GM23338 (cell line): ENCODE measurements at regions not wholly inside any gene's neighbourhood (a gene's known extent, or its start where the extent isn't known, plus 50 kb on each side); places are given as distances from the start of the nearest gene placed in this dataset.

Experiments
- CREB1 ChIP-seq: fragments of 250-450 bp; sonication (Bioruptor Pico); IDR thresholded peaks from 2 replicates; pipeline ENCODE4 v1.5.0; 2020; ENCODE audit warnings: low read depth, mild to moderate bottlenecking, moderate library complexity
- CTCF ChIP-seq, 2 experiments: fragments of 200-600 bp in 1 of 2; sonication (generic) in 1 of 2; conservative IDR thresholded peaks; 2 replicates each; pipeline versions ENCODE4 v1.5.1 to v1.6.1; 2016 to 2017; ENCODE audit warnings: antibody characterized with exemption in 2 of 2, low read depth in 2 of 2, mild to moderate bottlenecking in 2 of 2, moderate library complexity in 1 of 2
- EZH2phosphoT487 ChIP-seq: fragments of 200-600 bp; sonication (generic); IDR thresholded peaks from one replicate; pipeline ENCODE4 v1.8.1; 2018; ENCODE audit warnings: antibody characterized with exemption; ENCODE audit not compliant: unreplicated experiment
- JUNB ChIP-seq: IDR thresholded peaks from one replicate; pipeline ENCODE4 v1.6.1; 2016; ENCODE audit warnings: antibody characterized with exemption; ENCODE audit not compliant: unreplicated experiment
- NANOG ChIP-seq: IDR thresholded peaks from 2 replicates; pipeline ENCODE4 v1.6.1; 2016; ENCODE audit warnings: antibody characterized with exemption, borderline replicate concordance
- REST ChIP-seq: IDR thresholded peaks from one replicate; pipeline ENCODE4 v1.6.1; 2018; ENCODE audit warnings: antibody characterized with exemption; ENCODE audit not compliant: unreplicated experiment
- ZNF331 ChIP-seq: fragments of 250-450 bp; sonication (Bioruptor Pico); IDR thresholded peaks from 2 replicates; pipeline ENCODE4 v1.5.0; 2020; ENCODE audit warnings: low read depth, mild to moderate bottlenecking, moderate library complexity
- ZNF462 ChIP-seq: fragments of 250-450 bp; sonication (Bioruptor Pico); IDR thresholded peaks from 2 replicates; pipeline ENCODE4 v1.5.0; 2020; ENCODE audit warnings: mild to moderate bottlenecking, moderate library complexity

GRCh38 chr2:128380061-128380889 is 61.6 kb upstream of the HS6ST1 start (continued):
- TF ChIP-seq ZNF462 (CRISPR knock-in tag) (no peak), NANOG (no peak), CREB1 (CRISPR knock-in tag) (no peak), ZNF331 (no peak), CTCF (conservative IDR thresholded peaks at IDR 0.05; ENCODE audit: low read depth in 2 of 2) (no peak), EZH2phosphoT487 (no peak), JUNB (no peak), REST (no peak)
